AG09309 (cell line): ENCODE measurements at regions not wholly inside any gene's neighbourhood (a gene's known extent, or its start where the extent isn't known, plus 50 kb on each side); places are given as distances from the start of the nearest gene placed in this dataset.

Source experiments
- DNase-seq: peaks from one replicate; pipeline ENCODE4 v3.0.0-alpha.2; 2010; ENCODE audit warnings: low read depth
- H3K4me3 ChIP-seq: 2 replicates; pipeline ENCODE4 v1.5.1; 2011; ENCODE audit warnings: mild to moderate bottlenecking, low read depth, low read length, moderate library complexity; ENCODE audit not compliant: control insufficient read depth
- CTCF ChIP-seq: IDR thresholded peaks from 2 replicates; pipeline ENCODE4 v1.5.1; 2011; ENCODE audit warnings: mild to moderate bottlenecking, low read depth, low read length, inconsistent platforms; ENCODE audit not compliant: insufficient read depth, control insufficient read depth; ENCODE audit errors: missing control alignments

- no peak for DNase-seq
- TF ChIP-seq CTCF: no peak
- no peak overlapping the region for H3K4me3 ChIP-seq
Observed at GRCh38 chr13:29689548-29689947, 94.1 kb upstream of the SLC7A1 start.

- no peak overlapping the region for H3K4me3 ChIP-seq
- no peak for TF ChIP-seq CTCF
- no peak for DNase-seq
Observed at GRCh38 chr13:29688193-29688592, 92.7 kb upstream of the SLC7A1 start.

GRCh38 chr13:29684441-29684840 is 89.0 kb upstream of the SLC7A1 start:
- no peak overlapping the region for H3K4me3 ChIP-seq
- no peak for TF ChIP-seq CTCF
- DNase-seq: no peak

- no peak overlapping the region for H3K4me3 ChIP-seq
Observed at GRCh38 chr13:29683041-29683440, 87.6 kb upstream of the SLC7A1 start.

GRCh38 chr13:29681864-29682263 is 86.4 kb upstream of the SLC7A1 start:
- H3K4me3 ChIP-seq: no peak overlapping the region
- no peak for TF ChIP-seq CTCF

More at GRCh38 chr13:29683041-29683440, 87.6 kb upstream of the SLC7A1 start:
- no peak for TF ChIP-seq CTCF
- no peak for DNase-seq

GRCh38 chr13:29679396-29680053 is 84.0 kb upstream of the SLC7A1 start:
- no peak overlapping the region for H3K4me3 ChIP-seq
- DNase-seq: no peak
- TF ChIP-seq CTCF: no peak

More at GRCh38 chr13:29681864-29682263, 86.4 kb upstream of the SLC7A1 start:
- DNase-seq: no peak
